GM12875 (cell line): ENCODE measurements at regions not wholly inside any gene's neighbourhood (a gene's known extent, or its start where the extent isn't known, plus 50 kb on each side); places are given as distances from the start of the nearest gene placed in this dataset.

Experiments
- H3K4me3 ChIP-seq: one replicate; pipeline ENCODE4 v1.5.1; 2011; ENCODE audit warnings: low read depth, low read length, control low read depth
- TF ChIP-seq, protein P1 (sequence below): IDR thresholded peaks from 2 replicates; pipeline ENCODE4 v1.5.1; 2011; ENCODE audit warnings: low read depth, mild to moderate bottlenecking, control low read depth, inconsistent platforms, low read length, moderate library complexity, borderline replicate concordance; ENCODE audit not compliant: insufficient read depth

DNA sequence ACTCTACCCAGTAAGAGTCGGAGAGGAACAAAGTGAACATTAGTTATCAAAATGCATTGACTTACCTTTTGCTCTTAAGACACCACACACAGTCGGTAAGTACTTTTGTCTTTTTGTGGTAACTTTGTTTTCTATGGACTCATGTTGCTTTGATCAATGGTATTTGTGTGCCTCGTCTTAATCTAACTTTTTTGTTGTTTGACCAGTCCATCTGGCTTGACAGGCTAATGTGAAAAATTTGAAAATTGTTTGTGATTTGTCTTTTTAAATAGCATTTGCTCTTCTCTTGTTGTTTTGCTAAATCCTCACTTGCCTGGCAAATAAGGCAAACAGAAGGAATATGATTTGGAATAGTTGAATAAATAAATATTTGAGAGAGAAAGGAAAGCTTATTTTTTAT, 71.4 kb upstream of the CHD1 start:
- TF ChIP-seq, protein P1, sequence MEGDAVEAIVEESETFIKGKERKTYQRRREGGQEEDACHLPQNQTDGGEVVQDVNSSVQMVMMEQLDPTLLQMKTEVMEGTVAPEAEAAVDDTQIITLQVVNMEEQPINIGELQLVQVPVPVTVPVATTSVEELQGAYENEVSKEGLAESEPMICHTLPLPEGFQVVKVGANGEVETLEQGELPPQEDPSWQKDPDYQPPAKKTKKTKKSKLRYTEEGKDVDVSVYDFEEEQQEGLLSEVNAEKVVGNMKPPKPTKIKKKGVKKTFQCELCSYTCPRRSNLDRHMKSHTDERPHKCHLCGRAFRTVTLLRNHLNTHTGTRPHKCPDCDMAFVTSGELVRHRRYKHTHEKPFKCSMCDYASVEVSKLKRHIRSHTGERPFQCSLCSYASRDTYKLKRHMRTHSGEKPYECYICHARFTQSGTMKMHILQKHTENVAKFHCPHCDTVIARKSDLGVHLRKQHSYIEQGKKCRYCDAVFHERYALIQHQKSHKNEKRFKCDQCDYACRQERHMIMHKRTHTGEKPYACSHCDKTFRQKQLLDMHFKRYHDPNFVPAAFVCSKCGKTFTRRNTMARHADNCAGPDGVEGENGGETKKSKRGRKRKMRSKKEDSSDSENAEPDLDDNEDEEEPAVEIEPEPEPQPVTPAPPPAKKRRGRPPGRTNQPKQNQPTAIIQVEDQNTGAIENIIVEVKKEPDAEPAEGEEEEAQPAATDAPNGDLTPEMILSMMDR = no peak
- no peak overlapping the region for H3K4me3 ChIP-seq

DNA sequence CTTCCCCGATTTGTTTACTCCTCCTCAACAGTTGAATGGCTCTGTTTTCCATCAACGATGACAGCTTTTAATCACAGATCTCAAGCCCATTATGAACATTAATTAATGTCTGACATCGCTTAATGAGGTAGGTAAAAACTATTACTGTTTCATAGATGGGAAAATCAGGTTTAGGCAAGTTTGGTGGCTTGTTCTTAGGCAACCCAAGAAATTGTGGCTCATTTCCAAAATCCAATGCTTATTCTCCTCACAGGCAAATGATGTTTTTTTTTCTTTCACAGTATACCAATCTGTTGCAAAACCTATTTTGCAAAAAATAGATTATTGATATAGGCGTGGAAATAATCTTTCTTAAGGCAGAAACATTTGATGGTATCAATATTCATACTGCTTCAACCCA, 70.8 kb upstream of the CHD1 start:
- TF ChIP-seq, protein P1 = no peak
- H3K4me3 ChIP-seq = no peak overlapping the region

DNA sequence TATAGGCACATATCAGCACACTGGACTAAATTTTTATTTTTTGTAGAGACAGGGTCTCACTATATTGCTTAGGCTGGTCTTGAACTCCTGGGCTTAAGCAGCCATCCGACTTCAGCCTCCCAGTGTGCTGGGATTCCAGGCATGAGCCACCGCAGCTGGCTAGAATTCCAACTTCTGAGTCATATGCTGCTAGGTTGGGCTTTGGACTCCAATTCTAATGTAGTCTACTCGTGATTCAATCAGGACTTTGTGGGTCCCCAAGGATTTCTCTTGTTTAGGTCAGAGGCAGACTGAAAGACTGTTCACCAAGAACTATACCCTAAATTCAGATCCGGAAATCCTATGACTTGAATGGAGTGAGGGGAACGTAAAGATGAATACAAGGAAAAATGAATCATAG, 68.2 kb upstream of the CHD1 start:
- no peak overlapping the region for H3K4me3 ChIP-seq
- TF ChIP-seq, protein P1 = no peak

DNA sequence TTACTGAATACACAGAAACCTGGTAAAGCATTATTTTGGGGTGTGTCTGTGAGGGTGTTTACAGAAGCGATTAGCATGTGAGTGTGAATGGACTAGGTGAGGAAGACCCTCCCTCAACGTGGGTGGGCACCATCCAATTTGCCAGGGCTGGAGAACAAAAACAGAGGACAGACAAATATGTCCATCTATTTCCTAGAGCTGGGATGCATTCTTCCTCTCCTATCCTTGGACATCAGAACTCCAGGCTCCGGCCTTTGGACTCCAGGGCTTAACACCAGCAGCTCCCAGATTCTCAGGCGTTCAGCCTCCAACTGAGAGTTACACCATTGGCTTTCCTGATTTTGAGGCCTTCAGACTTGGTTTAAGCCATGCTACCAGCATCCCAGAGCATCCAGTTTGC, 65.8 kb upstream of the CHD1 start:
- H3K4me3 ChIP-seq = no peak overlapping the region
- TF ChIP-seq, protein P1 = no peak

DNA sequence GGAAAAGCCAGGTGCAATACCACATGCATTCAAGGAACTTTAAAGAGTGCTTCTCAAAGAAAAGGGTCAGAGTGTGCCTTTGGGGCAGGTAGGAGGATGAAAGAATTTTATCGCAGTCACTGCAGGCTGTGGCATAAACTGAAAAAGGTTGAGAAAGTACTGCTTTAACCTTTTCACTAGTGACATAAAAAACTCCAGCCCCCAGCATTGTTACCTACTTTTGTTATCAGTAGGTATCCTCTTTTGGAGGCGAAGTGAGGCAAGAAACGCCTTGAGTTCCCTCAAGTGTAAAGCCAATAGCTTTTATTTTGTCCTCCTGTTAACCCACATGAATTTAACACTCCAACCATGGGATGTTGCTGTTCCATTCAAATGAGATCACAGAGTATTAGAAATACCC, 64.7 kb upstream of the CHD1 start:
- TF ChIP-seq, protein P1 = no peak
- H3K4me3 ChIP-seq = no peak overlapping the region

DNA sequence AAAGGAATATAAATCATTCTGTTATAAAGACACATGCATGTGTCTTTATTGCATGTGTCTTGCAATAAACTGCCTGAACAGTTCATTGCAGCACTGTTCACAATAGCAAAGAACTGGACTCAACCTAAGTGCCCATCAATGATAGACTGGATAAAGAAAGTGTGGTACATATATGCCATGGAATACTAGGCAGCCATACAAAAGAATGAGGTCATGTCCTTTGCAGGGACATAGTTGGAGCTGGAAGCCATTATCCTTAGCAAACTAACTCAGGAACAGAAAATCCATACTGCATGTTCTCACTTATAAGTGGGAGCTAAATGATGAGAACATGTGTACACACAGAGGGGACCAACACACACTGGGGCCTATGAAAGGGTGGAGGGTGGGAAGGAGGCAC, 63.7 kb upstream of the CHD1 start:
- no peak overlapping the region for H3K4me3 ChIP-seq
- TF ChIP-seq, protein P1 = no peak

DNA sequence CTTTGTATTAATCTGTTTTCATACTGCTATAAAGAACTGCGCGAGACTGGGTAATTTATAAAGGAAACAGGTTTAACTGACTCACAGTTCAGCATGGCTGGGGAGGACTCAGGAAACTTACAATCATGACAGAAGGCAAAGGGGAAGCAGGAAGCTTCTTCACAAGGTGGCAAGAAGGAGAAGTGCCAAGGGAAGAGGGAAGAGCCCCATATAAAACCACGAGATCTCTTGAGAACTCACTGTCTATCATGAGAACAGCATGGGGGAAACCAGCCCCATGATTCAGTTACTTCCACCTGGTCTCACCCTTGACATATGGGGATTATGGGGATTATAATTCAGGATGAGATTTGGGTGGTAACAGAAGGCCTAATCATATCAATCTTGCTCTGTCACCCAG, 60.9 kb upstream of the CHD1 start:
- TF ChIP-seq, protein P1 = no peak

More for the DNA sequence above, 60.9 kb upstream of the CHD1 start:
- no peak overlapping the region for H3K4me3 ChIP-seq
